Suppressor macrophage treated with lipopolysaccharide for 1 hour (primary cell): ENCODE measurements at regions not wholly inside any gene's neighbourhood (a gene's known extent, or its start where the extent isn't known, plus 50 kb on each side); places are given as distances from the start of the nearest gene placed in this dataset.

ENCODE experiments used
- DNase-seq, 3 donors: peaks; one replicate each; pipeline ENCODE4 v3.0.0-alpha.2; 2020 to 2022

DNA sequence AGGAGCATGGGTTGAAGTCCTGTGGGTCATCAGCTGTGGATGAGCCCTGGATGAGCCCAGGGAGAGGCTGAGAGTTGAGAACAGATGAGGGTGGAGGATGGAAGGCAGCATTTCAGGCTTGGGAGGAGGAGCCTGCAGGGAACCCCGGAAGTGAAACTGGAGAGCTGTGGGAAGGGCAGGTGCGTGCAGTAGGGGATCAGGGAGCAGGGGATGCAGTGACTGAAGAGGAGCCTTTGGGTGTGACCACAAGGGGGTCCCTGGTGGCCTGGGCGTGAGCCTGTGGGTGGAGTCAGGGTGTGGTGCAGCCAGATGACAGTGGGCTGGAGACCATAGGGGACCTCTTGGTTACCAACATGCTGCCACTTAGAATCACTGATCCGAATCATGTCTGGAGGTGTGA is 115.5 kb downstream of the PAPOLA start:
- DNase-seq, result no peak

- DNase-seq, result no peak
Observed at GRCh38 chr14:96622926-96623325, 120.7 kb downstream of the PAPOLA start.

DNA sequence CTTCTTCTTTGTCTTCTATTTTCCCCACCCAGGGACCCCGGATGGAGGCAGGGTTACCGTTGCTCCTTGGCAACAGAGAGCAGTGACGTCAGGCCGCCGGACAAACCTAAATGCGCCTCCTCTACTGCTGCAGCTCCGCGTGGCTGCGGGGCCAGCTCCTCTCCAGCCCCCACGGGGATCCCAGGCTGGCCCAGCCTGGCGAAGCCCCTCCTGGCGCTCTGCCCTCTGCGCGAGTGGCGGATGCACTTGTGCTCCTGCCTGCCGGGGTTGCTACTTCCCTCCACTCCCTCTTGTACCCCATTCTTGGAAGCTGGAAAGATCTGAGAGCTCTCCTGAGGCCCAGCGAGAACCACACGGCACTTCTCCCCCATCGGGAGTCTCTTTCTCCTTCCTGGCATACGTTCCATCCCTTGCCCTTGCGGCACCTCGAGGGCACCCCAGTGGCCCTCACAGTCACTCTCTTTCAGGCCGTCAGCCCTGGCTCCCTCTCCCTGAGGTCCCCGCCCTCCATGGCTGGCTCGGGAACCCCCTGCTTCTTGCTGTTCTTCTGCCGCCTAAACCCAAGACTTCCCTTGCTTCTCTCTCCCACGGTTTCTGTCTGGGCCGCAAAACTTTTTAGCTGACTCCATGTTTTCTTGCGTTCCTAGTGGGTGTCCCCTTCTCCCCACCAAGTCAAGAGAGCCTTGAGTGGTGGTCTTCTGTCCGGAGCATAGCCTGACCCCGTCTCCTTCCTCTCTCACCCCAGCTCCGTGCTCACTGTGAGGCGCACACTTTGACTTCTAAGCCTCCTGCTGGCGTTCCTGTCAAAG is 121.7 kb downstream of the PAPOLA start:
- DNase-seq, result no peak

DNA sequence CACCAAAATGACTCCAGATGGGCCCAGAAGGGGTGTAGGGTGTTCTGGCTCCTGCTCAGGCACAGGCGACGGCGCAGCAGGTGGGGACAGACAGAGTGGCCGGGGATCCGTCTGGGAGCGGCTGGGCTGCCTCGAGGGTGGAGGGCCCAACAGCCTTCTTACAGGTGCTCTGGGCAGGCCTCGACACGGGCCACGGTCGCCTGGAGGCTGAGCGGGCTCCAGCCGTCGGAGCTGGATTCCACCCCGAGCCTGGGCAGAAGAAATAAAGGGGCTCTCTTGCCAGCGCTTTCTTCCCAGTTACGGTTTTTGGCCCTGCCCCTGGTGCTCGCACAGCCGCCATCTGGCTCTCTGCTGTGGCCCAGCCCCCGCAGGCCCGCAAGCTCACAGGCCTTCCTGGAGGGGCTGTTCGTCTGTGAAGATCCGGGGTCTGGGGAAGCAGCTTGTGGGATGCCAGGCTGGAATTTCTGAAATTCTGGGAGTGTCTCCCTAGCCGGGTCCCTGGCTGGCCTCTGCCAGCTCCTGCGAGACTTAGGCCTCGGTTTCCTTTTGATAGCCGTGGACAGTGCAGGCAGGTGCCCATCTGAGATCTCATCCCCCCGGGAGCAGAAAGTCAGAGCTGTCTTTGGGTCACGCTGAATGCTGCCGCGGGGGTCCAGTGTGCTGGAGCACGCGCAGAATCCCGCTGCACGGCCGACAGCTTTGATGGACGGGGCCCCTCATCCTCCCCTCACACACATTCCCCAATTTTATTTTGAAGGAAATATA is 122.7 kb downstream of the PAPOLA start:
- DNase-seq, result no peak

GRCh38 chr14:96625426-96625985 is 123.3 kb downstream of the PAPOLA start:
- no peak for DNase-seq

DNA sequence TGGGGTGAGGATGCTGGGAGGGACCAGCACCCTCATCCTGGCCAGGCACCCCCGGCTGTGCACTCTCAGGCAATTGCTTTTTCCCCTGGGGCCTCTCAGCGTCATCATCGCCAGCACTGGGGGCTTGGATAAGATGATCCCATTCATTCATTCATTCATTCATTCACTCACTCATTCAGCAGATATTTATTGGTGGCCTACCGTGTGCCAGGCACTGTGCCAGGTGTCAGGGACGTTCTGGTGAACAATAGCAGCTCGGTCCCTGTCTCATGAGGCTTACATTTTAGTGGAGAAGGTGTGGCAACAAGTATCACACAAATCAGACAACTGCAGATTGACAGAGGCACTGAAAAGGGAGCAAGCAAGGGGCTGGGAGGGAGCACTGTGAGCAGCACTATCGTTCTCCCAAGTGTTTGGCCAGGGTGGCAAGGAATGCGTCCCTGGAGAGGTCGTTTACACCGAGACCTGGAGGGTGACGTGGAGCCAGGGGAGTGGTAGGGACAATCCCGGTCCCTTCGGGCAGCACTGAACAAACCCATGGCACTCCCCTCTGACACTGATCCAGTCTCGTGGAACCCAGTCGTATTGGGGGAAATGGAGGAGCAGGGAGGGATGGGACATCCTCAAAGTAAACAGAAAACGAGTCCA is 124.1 kb downstream of the PAPOLA start:
- DNase-seq, result no peak

GRCh38 chr14:96626916-96627315 is 124.7 kb downstream of the PAPOLA start:
- peak in 2 of 3 donors; percentile 5 for DNase-seq

DNA sequence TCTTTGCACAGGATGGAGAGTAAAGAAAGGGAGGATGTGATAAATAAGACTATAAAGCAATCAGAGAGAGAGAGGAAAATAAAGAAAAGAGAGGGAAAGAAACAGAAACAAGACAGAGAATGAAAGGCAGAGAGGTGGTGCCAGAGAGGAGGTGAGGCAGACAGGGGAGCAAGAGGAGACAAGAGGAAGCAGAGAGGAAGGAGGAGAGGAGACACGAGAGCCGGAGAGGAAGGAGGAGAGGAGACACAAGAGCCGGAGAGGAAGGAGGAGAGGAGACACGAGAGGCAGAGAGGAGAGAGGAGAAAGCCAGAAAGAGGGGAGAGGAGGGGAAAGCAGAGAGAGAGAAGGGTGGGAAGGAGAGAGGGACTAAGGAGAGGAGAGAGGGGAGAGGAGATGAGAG is 125.2 kb downstream of the PAPOLA start:
- DNase-seq, result no peak

- no peak for DNase-seq
Observed at GRCh38 chr14:96627811-96628775, 125.9 kb downstream of the PAPOLA start.

DNA sequence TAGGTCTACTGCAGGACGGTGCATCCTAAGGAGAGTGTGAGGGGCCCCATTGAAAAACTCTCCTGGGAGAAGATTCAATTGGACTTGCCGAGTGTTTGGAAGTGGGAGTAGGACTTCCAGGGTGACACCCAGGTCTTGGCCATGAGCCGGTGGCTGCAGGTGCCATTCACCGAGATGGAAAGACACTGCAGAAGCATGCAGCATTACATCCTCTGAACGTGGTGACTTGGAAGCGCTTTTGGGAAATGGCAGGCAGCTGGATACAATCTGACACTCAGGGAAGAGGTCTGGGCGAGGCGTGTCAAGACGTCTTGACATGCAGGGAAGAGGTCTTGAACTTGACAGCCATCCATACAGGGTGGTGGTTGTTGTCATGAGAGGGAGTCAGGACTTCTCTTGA is 126.9 kb downstream of the PAPOLA start:
- DNase-seq, result no peak

GRCh38 chr14:96629558-96630222 is 127.5 kb downstream of the PAPOLA start:
- no peak for DNase-seq

- DNase-seq, result no peak
Observed at GRCh38 chr14:96630281-96630680, 128.1 kb downstream of the PAPOLA start.

DNA sequence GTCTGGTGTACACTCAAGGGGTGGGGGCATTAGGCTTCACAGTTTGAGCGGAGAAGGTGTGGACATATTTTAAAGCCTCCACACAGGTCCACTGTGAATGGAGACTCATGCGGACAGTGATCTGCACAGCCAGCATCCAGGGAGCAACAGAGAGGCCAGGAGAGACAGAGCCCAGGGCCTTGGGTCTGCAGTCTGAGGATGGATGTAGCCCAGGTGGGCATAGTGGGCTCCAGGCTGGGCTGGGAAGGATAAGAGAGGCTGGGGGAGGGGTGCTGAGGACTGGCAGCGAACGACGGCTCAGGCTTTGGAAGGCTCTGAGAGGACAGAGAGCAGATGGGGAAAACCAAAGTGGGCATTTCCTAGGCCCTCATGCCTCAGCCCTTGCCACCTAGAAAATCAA is 128.8 kb downstream of the PAPOLA start:
- DNase-seq, result no peak

DNA sequence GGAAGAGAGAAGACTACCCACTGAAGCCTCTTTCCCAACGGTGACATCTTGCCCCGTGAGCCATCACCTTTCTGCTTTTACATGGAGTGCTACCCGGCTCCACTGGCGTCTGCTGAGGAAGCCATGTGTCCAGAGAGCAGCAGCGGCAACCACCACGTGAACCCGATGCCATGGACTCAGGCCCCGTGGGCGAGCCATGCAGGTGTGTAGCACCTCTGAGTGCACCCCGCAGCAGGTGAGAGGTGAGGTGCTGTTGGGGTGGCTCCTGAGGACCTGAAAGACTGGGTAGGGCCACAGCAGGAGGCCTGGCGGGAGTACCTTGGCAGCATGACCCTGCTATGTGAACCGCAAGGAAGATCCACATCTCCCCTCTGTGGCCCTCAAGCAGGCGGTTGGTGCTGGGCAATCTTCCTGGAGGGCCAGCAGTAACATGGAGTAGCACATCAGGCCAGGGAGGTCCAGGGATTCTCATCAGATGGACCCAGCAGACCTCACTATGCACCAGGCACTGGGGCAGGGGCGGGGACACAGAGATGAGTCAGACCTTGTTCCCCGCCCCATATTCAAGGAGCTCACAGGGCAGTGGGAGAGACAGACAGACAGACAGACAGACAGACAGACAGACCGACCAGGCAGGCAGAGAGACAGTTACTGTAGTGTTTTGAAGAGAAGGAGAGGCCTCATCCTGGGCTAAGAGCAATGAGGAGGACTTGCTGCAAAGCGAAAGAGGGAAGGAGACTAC is 129.6 kb downstream of the PAPOLA start:
- no peak for DNase-seq

DNA sequence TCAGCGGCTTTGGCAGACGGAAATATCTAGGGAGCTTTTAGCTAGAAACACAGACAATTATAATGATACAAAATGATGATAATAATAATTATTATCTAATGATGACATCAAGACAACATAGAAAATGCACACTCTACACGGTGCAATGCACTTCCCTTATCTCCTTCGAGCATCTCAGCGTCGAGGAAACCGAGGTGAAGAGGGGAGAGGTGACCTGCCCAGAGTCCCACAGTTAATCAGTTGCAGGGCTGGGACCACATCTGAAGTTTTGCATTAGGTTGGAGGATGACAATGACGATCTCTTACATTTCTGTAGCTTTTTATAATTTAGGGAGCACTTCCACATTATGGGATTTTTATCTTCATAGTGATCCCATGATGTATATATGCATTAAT is 130.2 kb downstream of the PAPOLA start:
- no peak for DNase-seq

DNA sequence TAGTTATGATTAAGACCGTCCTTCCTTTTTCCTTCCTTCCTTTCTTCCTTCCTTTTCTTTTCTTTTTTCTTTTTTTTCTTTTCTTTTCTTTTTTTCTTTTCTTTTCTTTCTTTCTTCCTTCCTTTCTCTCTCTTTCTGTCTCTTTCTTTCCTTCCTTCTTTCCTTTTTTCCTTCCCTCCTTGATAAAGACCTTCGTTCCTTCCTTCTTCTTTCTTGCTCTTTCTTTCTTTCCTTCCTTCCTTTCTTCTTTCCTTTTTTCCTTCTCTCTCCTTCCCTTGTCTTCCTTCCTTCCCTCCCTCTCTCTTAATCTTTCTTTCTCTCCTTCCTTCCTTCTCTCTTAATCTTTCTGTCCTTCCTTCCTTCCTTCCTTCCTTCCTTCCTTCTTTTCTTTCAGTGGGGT is 130.9 kb downstream of the PAPOLA start:
- no peak for DNase-seq

DNA sequence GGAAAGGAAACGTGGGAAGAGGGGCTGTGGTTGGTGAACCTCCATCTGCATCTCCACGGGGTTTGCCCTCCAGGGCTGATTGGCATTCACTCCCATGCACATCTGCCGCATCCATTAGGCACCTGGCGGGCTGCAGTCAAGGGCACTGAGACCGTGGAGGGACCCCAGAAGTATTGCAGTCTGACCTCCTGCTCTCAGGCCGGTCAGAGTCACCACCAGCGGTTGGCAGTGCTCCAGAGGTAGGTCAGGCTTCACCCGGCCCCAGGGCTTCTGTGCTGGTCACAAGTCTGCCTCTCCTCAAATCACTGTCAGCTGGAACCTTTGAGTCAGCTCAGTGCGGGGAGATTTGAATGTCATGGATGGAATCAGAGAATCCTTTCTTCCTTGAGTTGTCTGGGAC is 132.3 kb downstream of the PAPOLA start:
- DNase-seq, result no peak

DNA sequence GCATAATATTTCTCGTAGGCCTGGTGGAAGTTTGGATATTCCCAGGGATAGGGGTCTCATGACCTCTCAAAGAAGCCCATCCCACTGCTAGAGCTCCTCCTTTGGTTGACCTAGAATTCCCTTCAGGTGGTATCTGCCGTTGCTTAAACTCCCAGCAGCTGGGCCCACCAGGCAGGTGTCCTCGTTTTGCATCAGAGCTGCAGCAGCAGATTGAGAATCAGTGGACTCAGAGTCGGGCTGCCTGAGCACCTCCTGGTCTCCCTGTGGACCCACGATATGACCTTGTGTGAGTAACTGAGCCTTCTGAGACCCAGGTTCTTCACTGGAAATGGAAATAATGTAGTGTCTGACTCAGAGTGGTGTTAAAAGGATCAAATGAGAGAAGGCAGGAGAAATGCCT is 132.7 kb downstream of the PAPOLA start:
- DNase-seq, result no peak

DNA sequence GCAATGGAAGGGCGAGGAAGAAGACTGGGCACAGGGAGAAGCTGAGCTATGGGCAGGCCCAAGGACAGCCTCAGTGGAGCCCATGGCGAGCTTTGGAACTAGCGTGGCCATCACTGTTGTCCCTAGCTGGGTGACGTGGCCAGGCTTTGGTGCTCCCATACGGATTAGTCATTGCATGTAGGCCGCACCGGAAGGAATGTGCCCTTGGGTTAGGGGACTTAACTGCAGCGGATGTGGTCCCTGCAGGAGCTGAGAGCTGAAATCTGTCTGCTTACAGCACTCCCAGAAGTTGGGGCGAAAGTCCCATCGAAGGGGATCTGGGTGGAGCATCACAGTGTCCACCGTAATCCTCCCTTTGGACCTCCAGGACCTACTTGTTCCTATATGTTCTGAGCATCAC is 133.7 kb downstream of the PAPOLA start:
- no peak for DNase-seq

DNA sequence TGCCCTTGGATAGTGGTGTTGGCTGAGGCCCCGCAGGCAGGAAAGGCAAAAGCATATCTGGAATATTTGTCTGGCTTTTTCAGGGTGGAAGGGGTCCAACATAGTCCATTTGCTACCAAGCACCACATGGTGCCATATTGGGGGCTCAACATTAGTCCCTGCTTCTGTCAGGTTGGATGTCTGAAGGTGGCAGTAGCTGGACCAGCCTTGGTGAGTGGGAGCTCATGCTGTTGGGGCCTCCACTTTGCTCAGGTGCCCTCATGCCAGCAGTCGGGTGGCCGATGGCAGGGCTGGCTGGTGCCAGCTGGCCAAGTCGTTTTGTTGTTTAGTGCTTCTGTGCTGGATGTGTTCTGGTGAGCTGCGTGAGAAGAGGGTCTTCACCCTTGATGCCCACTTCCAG is 135.3 kb downstream of the PAPOLA start:
- DNase-seq, result no peak
